GM18502 (cell line): ENCODE measurements at regions not wholly inside any gene's neighbourhood (a gene's known extent, or its start where the extent isn't known, plus 50 kb on each side); places are given as distances from the start of the nearest gene placed in this dataset.

Source experiments
- ATAC-seq: cut with Tn5 transposase; IDR thresholded peaks from one replicate; pipeline ENCODE4 v1.9.1; 2021; ENCODE audit warnings: mild to moderate bottlenecking; ENCODE audit not compliant: unreplicated experiment, poor library complexity

GRCh38 chr3:182716114-182716688, 77.1 kb upstream of the ATP11B start:
- peak; percentile 50 for ATAC-seq

GRCh38 chr3:182717216-182717615, 76.1 kb upstream of the ATP11B start:
- peak; percentile 89 for ATAC-seq

GRCh38 chr3:182722907-182723306, 70.4 kb upstream of the ATP11B start:
- ATAC-seq, result no peak

GRCh38 chr3:182723596-182723995, 69.7 kb upstream of the ATP11B start:
- no peak for ATAC-seq

- no peak for ATAC-seq
These were observed 67.7 kb upstream of the ATP11B start for GRCh38 chr3:182725372-182726251.

GRCh38 chr3:182726258-182727142, 66.8 kb upstream of the ATP11B start:
- no peak for ATAC-seq

- no peak for ATAC-seq
These were observed 65.1 kb upstream of the ATP11B start for GRCh38 chr3:182728238-182728637.

GRCh38 chr3:182729903-182730674, 63.2 kb upstream of the ATP11B start:
- ATAC-seq, result peak; percentile 85

- ATAC-seq, result no peak
These were observed 62.6 kb upstream of the ATP11B start for GRCh38 chr3:182730675-182731042.

GRCh38 chr3:182731764-182732163, 61.5 kb upstream of the ATP11B start:
- no peak for ATAC-seq

- ATAC-seq, result no peak
These were observed 60.9 kb upstream of the ATP11B start for GRCh38 chr3:182732232-182733015.

GRCh38 chr3:182735672-182736071, 57.6 kb upstream of the ATP11B start:
- ATAC-seq, result no peak

GRCh38 chr3:182737825-182738224, 55.5 kb upstream of the ATP11B start:
- ATAC-seq, result no peak

- ATAC-seq, result no peak
These were observed 54.5 kb upstream of the ATP11B start for GRCh38 chr3:182738583-182739411.

GRCh38 chr3:182739619-182740018, 53.7 kb upstream of the ATP11B start:
- no peak for ATAC-seq

- ATAC-seq, result no peak
These were observed 52.6 kb upstream of the ATP11B start for GRCh38 chr3:182740710-182741109.

GRCh38 chr3:182741214-182741613, 52.1 kb upstream of the ATP11B start:
- no peak for ATAC-seq
